ENCODE measurements at regions not wholly inside any gene's neighbourhood (a gene's known extent, or its start where the extent isn't known, plus 50 kb on each side); places are given as distances from the start of the nearest gene placed in this dataset.

DNA sequence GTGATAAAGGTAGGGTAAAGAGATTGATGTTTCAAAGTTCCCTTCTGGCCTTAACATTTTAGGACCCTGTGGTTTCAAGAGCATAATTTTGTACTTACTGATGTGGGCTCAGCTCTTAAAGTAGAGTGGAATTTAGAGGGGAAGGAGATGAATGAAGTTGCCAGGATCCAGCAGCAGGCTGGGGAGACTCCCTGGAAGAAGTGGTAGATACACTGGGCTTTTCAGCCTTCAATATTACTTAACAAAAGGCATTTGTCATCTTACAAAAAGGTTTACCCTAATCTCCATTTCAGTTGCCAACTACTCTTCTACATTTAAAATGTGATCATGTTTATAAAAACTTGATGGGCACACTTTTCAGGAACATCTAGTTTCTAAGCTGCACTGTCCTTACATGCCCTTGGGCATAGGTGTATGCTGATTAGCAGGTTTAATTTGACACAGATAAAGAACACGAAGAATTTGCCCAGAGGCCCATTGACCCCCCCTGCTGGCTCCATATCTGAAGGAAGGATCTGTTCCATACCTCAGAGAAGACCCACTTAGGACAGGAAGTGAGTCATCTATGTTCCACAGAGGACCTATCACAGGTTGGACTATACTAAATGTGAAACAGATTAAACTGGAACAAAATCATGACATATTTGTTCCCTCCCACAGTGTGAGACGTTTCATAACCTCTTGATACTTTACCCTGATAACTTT lies 93.0 kb upstream of the LPP start:
- Histone ChIP-seq H3K27me3 (no peaks in the 10 kb centered on the region), H3K36me3 (no peaks in the 10 kb centered on the region), H3K4me1 (peaks cover 0 to 3% of the 10 kb centered on the region in 2 donors), H3K27ac (no peak overlapping the region), H3K4me3 (replicated peaks in 1 of 3) (no peak overlapping the region), H3K9me3 (no peaks in the 10 kb centered on the region)
- TF ChIP-seq POLR2A (IDR thresholded peaks at IDR 0.05) (no peak), CTCF (IDR thresholded peaks at IDR 0.05) (no peak)
- intact Hi-C loops (cut with DNase I), result no loop called here
- peak in 1 of 2 donors; percentile 19 for DNase-seq
- 42 to 58% methylated on average over 2 of the region's 2 CpGs for WGBS, 2 donors

DNA sequence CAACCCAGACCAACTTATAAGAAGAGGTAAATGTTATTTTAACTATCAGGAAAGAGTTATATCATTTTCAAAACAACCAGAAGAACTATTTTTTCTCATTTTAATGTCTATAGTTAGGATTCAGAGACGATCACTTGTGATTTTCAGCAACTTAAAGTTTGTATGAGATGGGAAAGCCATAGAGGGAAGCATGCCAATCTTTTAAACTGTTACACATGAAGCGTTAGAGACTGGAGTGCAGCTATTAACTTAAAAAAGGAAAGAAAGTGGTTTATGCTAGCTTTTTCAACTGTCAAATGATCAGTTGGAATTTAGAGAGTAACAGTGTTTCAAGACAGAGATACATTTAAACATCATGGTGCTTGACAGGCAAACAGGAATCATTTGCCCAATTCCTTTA lies 91.7 kb upstream of the LPP start:
- TF ChIP-seq CTCF (IDR thresholded peaks at IDR 0.05) (no peak), POLR2A (IDR thresholded peaks at IDR 0.05) (no peak)
- WGBS, 2 donors, result 65 to 78% methylated on average over 2 of the region's 2 CpGs
- intact Hi-C loops (cut with DNase I), result no loop called here

DNA sequence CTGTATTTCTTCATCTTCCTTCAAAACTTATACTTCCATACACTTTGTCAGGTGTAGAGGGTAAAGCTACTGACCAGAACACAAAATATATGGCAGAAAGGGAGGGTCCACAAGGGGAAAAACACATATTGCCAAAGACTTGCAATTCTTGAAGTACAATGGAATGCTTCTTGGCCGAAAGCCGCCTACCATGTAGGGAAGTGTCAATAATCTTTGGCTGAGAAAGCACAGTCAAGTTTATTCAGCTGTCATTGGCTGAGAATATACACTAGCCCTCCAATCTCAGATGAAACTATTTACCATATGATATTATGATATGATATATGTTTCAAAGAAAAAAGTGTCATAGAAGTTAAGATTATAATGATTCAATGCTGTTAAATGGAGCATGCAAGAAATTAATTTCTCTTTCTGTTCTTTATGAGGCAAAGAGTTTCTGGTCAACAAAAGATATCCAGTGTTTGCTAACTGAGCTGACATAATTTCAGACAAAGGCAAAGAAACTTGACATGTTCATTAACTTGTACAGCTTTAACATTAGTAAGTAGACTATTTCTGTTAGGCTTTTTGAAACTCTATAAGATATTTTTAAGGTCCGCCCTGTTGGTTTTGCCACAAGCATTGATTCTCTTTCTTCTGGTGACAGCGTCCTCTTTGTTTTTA lies 89.0 kb upstream of the LPP start:
- H3K9me3 ChIP-seq, result no peaks in the 10 kb centered on the region
- TF ChIP-seq POLR2A (IDR thresholded peaks at IDR 0.05) (no peak), CTCF (IDR thresholded peaks at IDR 0.05) (no peak)
- 78 to 87% methylated on average over 4 of the region's 4 CpGs for WGBS, 2 donors
- no peak overlapping the region for H3K27ac ChIP-seq
- H3K4me3 ChIP-seq (replicated peaks in 1 of 3), result no peak overlapping the region
- peak in 1 of 2 donors; percentile 43 for DNase-seq
- no peaks in the 10 kb centered on the region for H3K27me3 ChIP-seq
- no peaks in the 10 kb centered on the region for H3K36me3 ChIP-seq
- H3K4me1 ChIP-seq, result peaks cover 0 to 3% of the 10 kb centered on the region in 2 donors
- intact Hi-C loops (cut with DNase I), result no loop called here

More for the DNA sequence above, 91.7 kb upstream of the LPP start:
- Histone ChIP-seq H3K27me3 (no peaks in the 10 kb centered on the region), H3K4me3 (replicated peaks in 1 of 3) (no peak overlapping the region), H3K4me1 (peaks cover 0 to 3% of the 10 kb centered on the region in 2 donors), H3K36me3 (no peaks in the 10 kb centered on the region), H3K27ac (no peak overlapping the region), H3K9me3 (no peaks in the 10 kb centered on the region)
- DNase-seq, result no peak

DNA sequence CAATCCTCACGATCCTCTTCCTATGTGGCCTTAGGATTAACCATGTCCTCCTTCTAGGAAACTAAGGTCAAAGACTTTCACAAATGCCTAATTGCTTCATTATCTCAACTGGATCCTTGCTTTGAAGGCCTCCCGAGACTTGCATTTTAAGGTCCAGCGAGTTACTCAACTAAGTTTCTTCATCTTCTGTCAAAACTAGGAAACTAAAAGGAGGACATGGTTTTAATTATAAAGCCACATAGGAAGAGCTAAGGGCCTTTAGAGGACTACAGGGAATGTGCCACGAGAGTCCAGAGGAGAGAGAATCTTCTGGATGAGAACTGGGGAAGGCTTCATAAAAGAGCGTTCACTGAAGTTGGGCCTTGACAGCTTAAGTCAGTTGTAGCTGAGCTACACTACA lies 87.8 kb upstream of the LPP start:
- H3K27me3 ChIP-seq, result no peaks in the 10 kb centered on the region
- no peaks in the 10 kb centered on the region for H3K9me3 ChIP-seq
- no peak overlapping the region for H3K27ac ChIP-seq
- intact Hi-C loops (cut with DNase I), result no loop called here
- no peak for TF ChIP-seq CTCF (IDR thresholded peaks at IDR 0.05)
- no peak for TF ChIP-seq POLR2A (IDR thresholded peaks at IDR 0.05)
- H3K4me3 ChIP-seq (replicated peaks in 1 of 3), result no peak overlapping the region
- H3K36me3 ChIP-seq, result no peaks in the 10 kb centered on the region
- DNase-seq, result no peak
- 92 to 95% methylated on average over 5 of the region's 5 CpGs for WGBS, 2 donors
- peaks cover 0 to 3% of the 10 kb centered on the region in 2 donors for H3K4me1 ChIP-seq

- Histone ChIP-seq H3K27ac (no peak overlapping the region), H3K4me1 (peaks cover 0 to 3% of the 10 kb centered on the region in 2 donors), H3K36me3 (no peaks in the 10 kb centered on the region), H3K27me3 (no peaks in the 10 kb centered on the region), H3K4me3 (replicated peaks in 1 of 3) (no peak overlapping the region), H3K9me3 (no peaks in the 10 kb centered on the region)
- no peak for DNase-seq
- intact Hi-C loops (cut with DNase I), result no loop called here
- TF ChIP-seq POLR2A (IDR thresholded peaks at IDR 0.05) (no peak), CTCF (IDR thresholded peaks at IDR 0.05) (no peak)
Observed at GRCh38 chr3:188067932-188068331, 86.0 kb upstream of the LPP start.

Data from thyroid gland (tissue), 4 donors.